HCT116 (cell line): ENCODE measurements at regions not wholly inside any gene's neighbourhood (a gene's known extent, or its start where the extent isn't known, plus 50 kb on each side); places are given as distances from the start of the nearest gene placed in this dataset.

Source experiments
- ATAC-seq: fragments of 200-7000 bp; cut with Tn5 transposase; 2 replicates; pipeline ENCODE4 v1.9.1; 2020; ENCODE audit warnings: mild to moderate bottlenecking, moderate library complexity
- BruUV-seq: library from RNA; stranded (reverse); fragments of 400-500 nt; replicated peaks from 2 replicates; lab custom pipeline; 2021; lab: Mats Ljungman, UMichigan
- CTCF ChIA-PET: fragments of 300-600 bp; sonication (Branson Sonifier 250); formaldehyde crosslinking; loops from one replicate; lab custom pipeline; 2021; ENCODE audit warnings: antibody characterized with exemption; lab: Charles Lee
- POLR2A ChIA-PET: fragments of 300-600, 350-600 bp; sonication (Branson Sonifier 250); formaldehyde crosslinking; loops from one replicate; lab custom pipeline; 2021; ENCODE audit warnings: antibody characterized with exemption; lab: Charles Lee
- RAD21 ChIA-PET, 2 experiments: fragments of 300-600 bp; sonication (Branson Sonifier 250); formaldehyde crosslinking; loops; one replicate each; lab custom pipeline; 2023; ENCODE audit warnings: low total read pairs in 2 of 2; ENCODE audit not compliant: uncharacterized antibody in 2 of 2, unreplicated experiment in 2 of 2, low non-redundant PET in 1 of 2; lab: Charles Lee
- DNase-seq: peaks from one replicate; pipeline ENCODE4 v3.0.0-alpha.2; 2010; ENCODE audit warnings: low read depth, low spot score
- H2AFZ ChIP-seq: fragments of 200-600 bp; shearing (Covaris generic), sonication (generic); 2 replicates; pipeline ENCODE4 v1.6.1; 2017; ENCODE audit warnings: low read depth, mixed run types, mixed read lengths, antibody characterized with exemption, low read length; ENCODE audit not compliant: poor library complexity, severe bottlenecking
- H3K27ac ChIP-seq: 2 replicates; pipeline ENCODE4 v1.5.1; 2012; ENCODE audit warnings: low read depth, low read length
- H3K27me3 ChIP-seq: fragments of 200-600 bp; sonication (generic); 2 replicates; pipeline ENCODE4 v1.6.1; 2016; ENCODE audit warnings: mixed run types, low read length, mixed read lengths; ENCODE audit not compliant: insufficient read depth
- H3K36me3 ChIP-seq, 2 experiments: fragments of 200-500 bp in 1 of 2; fragments of 200-600 bp in 1 of 2; sonication (Bioruptor generic) in 1 of 2; sonication (generic) in 1 of 2; 2 replicates each; pipeline versions ENCODE4 v1.5.1 to v1.6.1; 2014 to 2016; ENCODE audit warnings: low read length in 2 of 2, inconsistent platforms in 1 of 2, mixed read lengths in 1 of 2, mixed run types in 1 of 2; ENCODE audit not compliant: insufficient read depth in 2 of 2, control insufficient read depth in 1 of 2
- H3K4me1 ChIP-seq, 2 experiments: fragments of 200-600 bp in 1 of 2; sonication (generic) in 1 of 2; 2 replicates each; pipeline versions ENCODE4 v1.5.1 to v1.6.1; 2012 to 2017; ENCODE audit warnings: low read length in 2 of 2, inconsistent platforms in 1 of 2, mild to moderate bottlenecking in 1 of 2, mixed read lengths in 1 of 2, mixed run types in 1 of 2, moderate library complexity in 1 of 2; ENCODE audit not compliant: insufficient read depth in 2 of 2, control insufficient read depth in 1 of 2
- H3K4me2 ChIP-seq: fragments of 200-600 bp; sonication (generic); 2 replicates; pipeline ENCODE4 v1.6.1; 2017; ENCODE audit warnings: mixed run types, low read length, mixed read lengths
- H3K4me3 ChIP-seq, 2 experiments: fragments of 200-600 bp in 1 of 2; sonication (generic) in 1 of 2; replicated peaks in 1 of 2; 2 replicates each; pipeline ENCODE4 v1.5.1; 2011 to 2016; ENCODE audit warnings: low read length in 2 of 2, control low read depth in 1 of 2, low read depth in 1 of 2, mild to moderate bottlenecking in 1 of 2, mixed read lengths in 1 of 2, mixed run types in 1 of 2
- H3K79me2 ChIP-seq: fragments of 200-600 bp; sonication (generic); 2 replicates; pipeline ENCODE4 v1.6.1; 2017; ENCODE audit warnings: mild to moderate bottlenecking, mixed run types, low read length, moderate library complexity, mixed read lengths; ENCODE audit not compliant: insufficient read depth
- H3K9ac ChIP-seq: fragments of 200-600 bp; sonication (generic); 2 replicates; pipeline ENCODE4 v1.6.1; 2016; ENCODE audit warnings: low read length, mixed read lengths
- H3K9me2 ChIP-seq: fragments of 200-600 bp; sonication (generic), shearing (Covaris generic); 2 replicates; pipeline ENCODE4 v1.6.1; 2017; ENCODE audit warnings: mixed run types, mild to moderate bottlenecking, moderate library complexity; ENCODE audit not compliant: insufficient read depth
- H3K9me3 ChIP-seq, 2 experiments: fragments of 200-500 bp in 1 of 2; fragments of 200-600 bp in 1 of 2; sonication (Bioruptor generic) in 1 of 2; sonication (generic) in 1 of 2; 2 replicates each; pipeline ENCODE4 v1.6.1; 2014 to 2017; ENCODE audit warnings: low read length in 2 of 2, mixed read lengths in 2 of 2, inconsistent platforms in 1 of 2, low read depth in 1 of 2, mild to moderate bottlenecking in 1 of 2, mixed run types in 1 of 2, moderate library complexity in 1 of 2; ENCODE audit not compliant: control insufficient read depth in 1 of 2, insufficient read depth in 1 of 2
- H4K20me1 ChIP-seq: fragments of 200-600 bp; sonication (generic), shearing (Covaris generic); 2 replicates; pipeline ENCODE4 v1.6.1; 2017; ENCODE audit warnings: mixed run types, mild to moderate bottlenecking, moderate library complexity; ENCODE audit not compliant: insufficient read depth
- ATF3 ChIP-seq: IDR thresholded peaks from 2 replicates; pipeline ENCODE4 v1.6.1; 2012
- CBX3 ChIP-seq: IDR thresholded peaks from 2 replicates; pipeline ENCODE4 v1.6.1; 2012; ENCODE audit warnings: low read depth
- CEBPB ChIP-seq: IDR thresholded peaks from 2 replicates; pipeline ENCODE4 v1.6.1; 2012; ENCODE audit warnings: low read depth
- EGR1 ChIP-seq: IDR thresholded peaks from 2 replicates; pipeline ENCODE4 v1.6.1; 2012; ENCODE audit warnings: low read depth
- EZH2phosphoT487 ChIP-seq: fragments of 200-600 bp; IDR thresholded peaks from 2 replicates; pipeline ENCODE4 v1.6.1; 2018; ENCODE audit warnings: antibody characterized with exemption, borderline replicate concordance
- FOSL1 ChIP-seq: IDR thresholded peaks from 2 replicates; pipeline ENCODE4 v1.6.1; 2012; ENCODE audit warnings: low read depth
- MAX ChIP-seq: IDR thresholded peaks from 2 replicates; pipeline ENCODE4 v1.6.1; 2012
- POLR2A ChIP-seq: IDR thresholded peaks from 2 replicates; pipeline ENCODE4 v1.7.0; 2011; ENCODE audit warnings: borderline replicate concordance; ENCODE audit not compliant: insufficient read depth, insufficient read length; ENCODE audit errors: extremely low read depth
- POLR2AphosphoS5 ChIP-seq: IDR thresholded peaks from 2 replicates; pipeline ENCODE4 v1.6.1; 2011; ENCODE audit warnings: mild to moderate bottlenecking, low read depth, low read length, moderate library complexity
- RAD21 ChIP-seq: IDR thresholded peaks from 2 replicates; pipeline ENCODE4 v1.6.1; 2012; ENCODE audit warnings: low read depth, mild to moderate bottlenecking
- REST ChIP-seq: IDR thresholded peaks from 2 replicates; pipeline ENCODE4 v1.6.1; 2012; ENCODE audit warnings: low read depth
- SP1 ChIP-seq: IDR thresholded peaks from 2 replicates; pipeline ENCODE4 v1.6.1; 2012; ENCODE audit warnings: low read depth
- SRF ChIP-seq: IDR thresholded peaks from 2 replicates; pipeline ENCODE4 v1.6.1; 2012; ENCODE audit warnings: low read depth
- YY1 ChIP-seq: IDR thresholded peaks from 2 replicates; pipeline ENCODE4 v1.6.1; 2011; ENCODE audit warnings: low read length, low read depth, moderate library complexity, mild to moderate bottlenecking; ENCODE audit not compliant: insufficient replicate concordance; ENCODE audit errors: extremely low read depth
- ZBTB33 ChIP-seq: IDR thresholded peaks from 2 replicates; pipeline ENCODE4 v1.6.1; 2011; ENCODE audit warnings: mild to moderate bottlenecking, low read length, moderate library complexity; ENCODE audit not compliant: insufficient replicate concordance; ENCODE audit errors: extremely low read depth
- ZFX ChIP-seq: fragments of 450-650 bp; IDR thresholded peaks from 2 replicates; pipeline ENCODE4 v1.6.1; 2017
- intact Hi-C: fragments of 100-400 bp; cut with micrococcal nuclease; formaldehyde crosslinking; loops from 2 replicates; pipeline ENCODE4 v1.10.0; 2022

GRCh38 chr16:16938009-16938408, 532.8 kb downstream of the XYLT1 start:
- Histone ChIP-seq H3K9me2 (no peaks in the 10 kb centered on the region), H3K9me3 (no peaks in the 10 kb centered on the region), H3K36me3 (no peaks in the 10 kb centered on the region), H2AFZ (no peak overlapping the region), H3K79me2 (no peaks in the 10 kb centered on the region), H3K27me3 (peaks cover 21% of the 10 kb centered on the region), H3K9ac (no peak overlapping the region), H4K20me1 (no peaks in the 10 kb centered on the region), H3K4me3 (no peak overlapping the region), H3K4me2 (no peak overlapping the region), H3K4me1 (no peaks in the 10 kb centered on the region), H3K27ac (no peak overlapping the region)
- ChIA-PET POLR2A (no interaction called here), CTCF (no interaction called here), RAD21 (no interaction called here)
- ATAC-seq: no peak
- TF ChIP-seq ATF3 (no peak), ZBTB33 (no peak), EZH2phosphoT487 (no peak), SRF (no peak), FOSL1 (no peak), CBX3 (no peak), POLR2AphosphoS5 (no peak), MAX (no peak), YY1 (no peak), EGR1 (no peak), RAD21 (no peak), CEBPB (no peak), ZFX (no peak), REST (no peak), SP1 (no peak), POLR2A (no peak)
- BruUV-seq: no TSS peak
- DNase-seq: no peak
- intact Hi-C loops: loop anchor here (5.0 kb wide), 1 partner anchor 46 kb away; no protein-coding TSS in a partner anchor
